ENCODE measurements at regions not wholly inside any gene's neighbourhood (a gene's known extent, or its start where the extent isn't known, plus 50 kb on each side); places are given as distances from the start of the nearest gene placed in this dataset.
"Not testable (repeated sequence)": the region's sequence is repeated elsewhere in the genome, so short reads cannot be mapped to it uniquely, and the experiment has no call there.

DNA sequence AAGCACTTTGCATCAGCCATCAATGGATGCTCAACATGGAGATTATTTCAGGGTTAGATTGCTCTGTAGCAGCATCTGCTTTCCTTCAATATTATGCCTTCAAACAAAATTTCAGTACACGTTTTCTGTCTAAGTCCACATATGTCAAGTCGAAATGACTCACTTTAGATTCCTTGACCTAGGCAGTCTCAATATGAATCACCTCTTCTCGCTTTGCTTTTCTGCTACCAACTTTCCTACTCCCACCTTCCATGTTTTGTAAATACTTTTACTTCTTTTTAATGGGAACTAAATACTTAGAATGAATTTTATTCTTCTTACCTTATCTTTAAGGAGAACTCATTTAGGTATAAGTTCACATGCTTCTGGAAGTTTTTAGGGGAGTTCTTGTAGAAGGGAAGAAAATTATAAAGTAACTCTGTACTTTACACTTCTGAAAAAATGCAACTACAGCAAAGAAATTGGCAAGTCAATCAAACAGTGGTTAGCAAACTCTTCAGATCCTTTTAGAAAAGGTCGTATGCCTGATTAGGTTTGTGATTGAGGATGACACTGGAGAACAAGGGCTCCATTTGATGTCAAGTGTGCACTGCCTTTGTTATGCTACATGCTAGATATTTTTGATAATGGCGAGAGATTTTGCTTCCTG, 478.5 kb upstream of the SMARCA2 start:
- DNase-seq (ENCODE audit: low read depth in 1 of 2, low spot score in 1 of 2): no peak

GRCh38 chr9:1538301-1538700, 476.8 kb upstream of the SMARCA2 start:
- no peak for DNase-seq (ENCODE audit: low read depth in 1 of 2, low spot score in 1 of 2)

GRCh38 chr9:1539216-1539615, 475.9 kb upstream of the SMARCA2 start:
- no peak for DNase-seq (ENCODE audit: low read depth in 1 of 2, low spot score in 1 of 2)

- no peak for DNase-seq (ENCODE audit: low read depth in 1 of 2, low spot score in 1 of 2)
These were observed 464.5 kb upstream of the SMARCA2 start for GRCh38 chr9:1550636-1551035.

DNA sequence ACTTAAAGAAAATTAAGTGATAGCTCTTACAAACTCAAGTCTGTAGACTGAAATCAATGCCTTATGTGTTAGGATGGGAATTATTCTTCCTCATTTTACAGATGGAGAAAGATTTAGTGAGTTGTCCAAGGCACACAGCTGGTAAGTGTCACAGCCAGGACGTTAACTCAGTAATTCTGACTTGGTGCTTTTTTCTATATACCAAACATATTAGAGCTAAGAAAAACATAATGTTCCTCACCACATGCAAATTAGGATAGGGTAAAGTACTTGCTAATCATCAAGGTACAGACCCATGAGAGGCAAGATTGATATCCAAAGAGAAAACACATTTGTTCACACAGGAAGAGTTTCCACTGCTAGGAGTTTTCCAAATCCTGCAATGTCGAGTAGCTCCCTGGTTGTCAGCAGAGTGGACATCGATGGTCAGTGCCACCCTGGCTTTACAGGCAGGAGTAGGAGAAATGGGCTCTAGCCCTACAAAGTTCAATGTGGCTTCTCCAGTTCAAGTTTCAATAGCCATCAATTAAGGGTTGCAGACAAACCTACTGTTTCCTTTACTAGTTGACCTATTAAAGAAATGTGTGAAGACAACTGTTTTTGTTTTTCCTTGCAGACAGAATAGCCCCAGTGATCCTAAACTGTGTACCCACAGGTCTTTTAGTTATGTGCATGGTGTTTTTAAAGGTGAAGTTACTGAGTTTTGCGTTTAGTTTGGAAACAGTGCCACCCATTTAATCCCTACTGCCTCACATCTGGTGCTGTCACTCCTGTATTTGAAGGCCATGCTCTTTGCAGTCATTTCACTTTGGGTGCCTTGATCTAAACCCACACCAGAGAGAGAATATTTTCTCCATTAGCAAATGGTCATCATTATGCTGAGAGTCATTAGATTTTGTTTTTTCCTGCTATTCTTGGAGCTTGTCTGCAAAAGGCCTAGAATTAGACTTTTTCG, 460.8 kb upstream of the SMARCA2 start:
- no peak for DNase-seq (ENCODE audit: low read depth in 1 of 2, low spot score in 1 of 2)

DNA sequence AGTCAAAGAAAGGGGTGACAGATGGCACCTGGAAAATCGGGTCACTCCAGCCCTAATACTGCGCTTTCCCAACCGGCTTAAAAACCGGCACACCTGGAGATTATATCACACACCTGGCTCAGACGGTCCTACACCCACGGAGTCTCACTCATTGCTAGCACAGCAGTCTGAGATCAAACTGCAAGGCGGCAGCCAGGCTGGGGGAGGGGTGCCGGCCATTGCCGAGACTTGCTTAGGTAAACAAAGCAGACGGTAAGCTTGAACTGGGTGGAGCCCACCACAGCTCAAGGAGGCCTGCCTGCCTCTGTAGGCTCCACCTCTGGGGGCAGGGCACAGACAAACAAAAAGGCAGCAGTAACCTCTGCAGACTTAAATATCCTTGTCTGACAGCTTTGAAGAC, 456.5 kb upstream of the SMARCA2 start:
- DNase-seq (ENCODE audit: low read depth in 1 of 2, low spot score in 1 of 2): not testable (repeated sequence)

GRCh38 chr9:1575939-1576338, 439.2 kb upstream of the SMARCA2 start:
- no peak for DNase-seq (ENCODE audit: low read depth in 1 of 2, low spot score in 1 of 2)

DNA sequence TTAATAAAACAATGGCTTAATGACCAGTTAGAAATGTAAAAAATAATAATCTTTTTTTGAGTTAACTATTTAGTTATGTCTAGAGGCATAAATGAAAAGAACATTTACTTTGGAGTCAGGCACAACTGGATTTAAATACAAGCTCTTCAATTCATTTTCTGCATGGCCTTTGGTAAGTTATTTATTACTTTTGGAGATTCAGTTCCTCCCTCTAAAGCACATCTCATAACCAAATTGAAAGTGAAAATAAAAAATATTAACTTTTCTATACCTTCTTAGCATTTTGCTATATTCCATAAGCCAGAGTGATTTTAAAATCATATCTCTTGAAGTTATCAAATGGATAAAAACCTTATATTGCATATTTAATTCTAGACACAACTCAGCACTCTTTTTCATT, 434.9 kb upstream of the SMARCA2 start:
- no peak for DNase-seq (ENCODE audit: low read depth in 1 of 2, low spot score in 1 of 2)

- no peak for DNase-seq (ENCODE audit: low read depth in 1 of 2, low spot score in 1 of 2)
These were observed 433.2 kb upstream of the SMARCA2 start for GRCh38 chr9:1581926-1582325.

GRCh38 chr9:1591310-1591709, 423.8 kb upstream of the SMARCA2 start:
- DNase-seq (ENCODE audit: low read depth in 1 of 2, low spot score in 1 of 2): no peak

GRCh38 chr9:1598270-1598669, 416.9 kb upstream of the SMARCA2 start:
- DNase-seq (ENCODE audit: low read depth in 1 of 2, low spot score in 1 of 2): no peak

DNA sequence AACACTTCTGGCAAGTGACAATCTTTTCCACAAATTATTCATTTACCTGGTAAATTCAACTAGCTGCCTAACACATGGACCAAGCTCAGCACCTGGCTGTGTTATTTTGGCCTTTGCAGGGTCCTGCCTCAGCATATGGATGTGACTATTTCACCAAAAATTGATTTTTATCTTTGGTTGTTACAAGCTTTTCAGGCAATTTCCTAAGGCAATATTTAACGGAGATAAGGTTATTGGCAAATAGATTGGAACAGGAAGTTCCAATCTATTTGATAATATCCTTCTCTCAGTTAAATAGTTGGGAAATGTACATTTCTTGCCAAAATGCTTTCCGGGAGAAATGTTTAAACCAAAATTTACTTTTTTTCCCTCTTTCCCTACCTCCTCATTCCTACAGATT, 415.2 kb upstream of the SMARCA2 start:
- DNase-seq (ENCODE audit: low read depth in 1 of 2, low spot score in 1 of 2): no peak

DNA sequence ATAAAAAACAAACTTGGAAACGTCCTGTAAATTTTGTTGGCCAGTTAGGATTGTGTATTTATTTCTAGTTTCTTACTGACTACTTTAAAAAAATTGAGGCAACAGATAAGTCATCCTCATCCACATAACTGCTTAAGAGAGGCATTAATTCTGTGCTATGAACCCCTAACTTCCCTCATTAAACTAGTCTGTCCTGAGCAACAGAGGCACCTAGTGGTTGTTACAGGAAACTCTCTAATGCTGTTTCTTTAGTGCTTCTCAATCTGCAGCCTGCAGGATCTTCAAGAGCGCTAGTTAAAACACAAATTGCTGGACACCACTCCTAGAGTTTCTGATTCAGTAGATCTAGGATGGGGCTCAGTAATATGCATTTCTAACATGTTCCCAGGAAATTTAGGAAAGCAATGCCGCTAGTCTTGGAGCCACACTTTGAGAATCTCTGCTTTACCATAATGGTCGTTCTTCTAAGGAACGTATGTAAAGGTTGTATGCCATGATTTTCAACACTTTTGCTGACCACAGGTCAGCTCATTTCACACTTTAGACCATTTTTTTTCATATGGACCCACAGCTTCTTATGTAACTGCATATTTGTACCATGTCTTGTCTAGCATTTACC, 410.1 kb upstream of the SMARCA2 start:
- no peak for DNase-seq (ENCODE audit: low read depth in 1 of 2, low spot score in 1 of 2)

DNA sequence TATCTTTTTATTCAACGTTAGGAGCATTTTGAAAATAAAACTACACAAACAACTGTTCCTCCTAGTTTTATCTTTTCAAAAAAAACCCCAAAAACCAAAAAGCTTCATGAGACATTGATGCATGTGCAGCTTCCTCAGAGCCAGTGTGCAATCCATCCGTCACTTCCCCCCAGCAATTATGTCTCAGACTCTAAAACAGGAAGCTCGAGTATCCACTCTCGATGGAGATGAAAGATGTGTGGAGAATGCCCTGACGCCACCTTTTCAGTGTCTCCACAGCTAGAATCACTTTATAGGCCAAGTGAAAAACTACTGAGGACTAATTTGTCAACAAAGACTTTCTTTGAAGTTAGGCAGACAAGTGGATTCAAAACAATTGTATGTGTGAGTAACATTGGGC, 408.9 kb upstream of the SMARCA2 start:
- no peak for DNase-seq (ENCODE audit: low read depth in 1 of 2, low spot score in 1 of 2)

DNA sequence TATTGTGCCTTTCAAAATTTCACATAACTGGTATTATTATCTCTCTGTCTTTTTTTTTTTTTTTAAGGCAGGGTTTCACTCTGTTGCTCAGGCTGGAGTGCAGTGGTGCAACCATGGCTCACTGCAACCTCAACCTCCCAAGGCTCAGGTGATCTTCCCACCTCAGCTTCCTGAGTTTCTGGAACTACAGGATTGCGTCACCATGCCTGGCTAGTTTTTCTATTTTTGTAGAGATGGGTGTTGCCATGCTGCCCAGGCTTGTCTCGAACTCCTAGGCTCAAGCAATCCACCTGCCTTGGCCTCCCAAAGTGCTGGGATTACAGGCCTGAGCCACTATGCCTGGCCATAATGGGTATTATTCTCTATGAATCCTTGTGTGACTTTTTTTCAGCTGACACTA, 402.3 kb upstream of the SMARCA2 start:
- DNase-seq (ENCODE audit: low read depth in 1 of 2, low spot score in 1 of 2): no peak

GRCh38 chr9:1617419-1617818, 397.7 kb upstream of the SMARCA2 start:
- DNase-seq (ENCODE audit: low read depth in 1 of 2, low spot score in 1 of 2): no peak

DNA sequence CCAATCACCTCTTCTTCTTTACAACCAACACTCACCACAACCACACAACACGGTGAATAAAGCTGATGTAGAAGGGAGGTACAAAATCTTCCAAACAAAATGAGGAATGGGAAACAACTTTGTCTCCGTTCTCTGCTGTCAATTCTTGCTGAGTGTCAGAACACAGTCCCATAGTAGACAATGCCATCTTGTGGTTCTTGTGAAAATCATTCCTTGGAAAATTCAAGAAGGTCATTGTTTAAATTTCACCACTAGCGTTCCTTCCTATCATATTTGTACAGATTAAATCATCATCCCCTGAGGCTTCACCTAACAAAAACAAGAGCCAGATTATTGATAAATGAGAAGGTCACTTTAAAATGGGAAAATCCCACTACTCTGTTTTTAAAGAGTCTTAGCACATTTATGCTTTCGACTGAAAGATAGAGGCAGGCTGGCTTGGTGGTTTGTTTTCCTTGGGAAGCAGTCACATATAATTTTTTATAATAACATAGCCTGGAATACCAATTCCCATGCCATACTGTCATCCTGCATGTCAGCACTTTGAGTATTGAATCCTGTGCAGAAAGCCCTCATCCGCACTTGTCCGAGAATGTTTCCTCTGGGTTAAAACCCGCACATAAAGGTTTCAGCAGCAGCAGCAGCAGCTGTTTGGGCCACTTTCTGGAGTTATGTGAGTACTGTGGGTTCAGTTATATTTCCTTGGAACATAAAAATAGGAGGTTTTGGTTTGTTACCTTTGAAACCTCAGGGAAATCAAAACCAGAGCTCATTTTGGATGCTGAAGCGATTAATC, 395.0 kb upstream of the SMARCA2 start:
- DNase-seq (ENCODE audit: low read depth in 1 of 2, low spot score in 1 of 2): no peak

DNA sequence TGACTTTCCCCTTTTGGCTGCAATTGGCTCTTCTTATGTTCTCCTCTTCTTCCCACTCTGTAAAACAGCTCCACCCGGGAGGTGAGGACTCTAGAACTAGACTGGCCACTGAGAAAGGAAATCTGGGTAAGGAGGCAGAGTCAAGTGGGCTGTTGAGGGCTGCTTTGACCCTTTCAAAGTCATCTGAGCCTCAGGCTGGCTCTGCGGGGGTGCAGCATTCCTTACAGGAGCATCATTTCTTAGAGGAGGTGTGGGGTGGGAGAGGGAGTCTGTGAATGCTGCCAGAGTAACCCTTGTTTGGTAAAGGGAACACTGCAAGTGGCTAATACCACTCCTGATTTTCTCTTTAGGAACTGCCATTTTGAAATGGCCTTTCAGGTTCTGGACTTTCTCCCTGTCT, 377.7 kb upstream of the SMARCA2 start:
- DNase-seq (ENCODE audit: low read depth in 1 of 2, low spot score in 1 of 2): no peak

GRCh38 chr9:1639166-1639565, 376.0 kb upstream of the SMARCA2 start:
- no peak for DNase-seq (ENCODE audit: low read depth in 1 of 2, low spot score in 1 of 2)

DNA sequence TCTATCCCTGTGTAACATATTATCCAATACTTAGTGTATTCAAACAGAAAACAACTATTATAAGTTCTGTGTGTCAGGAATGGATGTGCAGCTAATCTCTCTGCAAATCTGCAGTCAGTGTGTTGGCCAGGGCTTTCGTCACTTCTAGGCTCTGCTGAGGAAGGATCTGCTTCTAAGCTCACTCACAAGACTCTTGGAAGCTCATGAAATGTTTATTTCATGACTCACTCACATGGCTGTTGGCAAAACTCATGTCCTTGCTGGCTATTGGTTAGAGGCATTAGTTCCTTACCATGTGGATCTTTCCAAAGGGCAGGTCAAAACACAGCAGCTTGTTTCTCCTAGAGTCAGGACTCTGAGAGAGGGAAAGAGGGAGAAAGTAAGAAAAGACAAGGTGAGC, 367.4 kb upstream of the SMARCA2 start:
- DNase-seq (ENCODE audit: low read depth in 1 of 2, low spot score in 1 of 2): no peak

- DNase-seq (ENCODE audit: low read depth in 1 of 2, low spot score in 1 of 2): no peak
These were observed 361.9 kb upstream of the SMARCA2 start for GRCh38 chr9:1653282-1653681.

Data from activated CD4-positive, alpha-beta T cell treated with anti-CD3 and anti-CD28 coated beads, Interleukin-2, amount 50 U/mL, for 24 hours (primary cell).